Activated T-cell treated with anti-CD3 and anti-CD28 coated beads, Interleukin-2, amount 50 U/mL, for 4 hours (primary cell): ENCODE measurements at regions not wholly inside any gene's neighbourhood (a gene's known extent, or its start where the extent isn't known, plus 50 kb on each side); places are given as distances from the start of the nearest gene placed in this dataset.

Source experiments
- ATAC-seq, 2 donors: fragments of 200-7000 bp; cut with Tn5 transposase; one replicate each; pipeline ENCODE4 v1.10.0; 2021
- DNase-seq: peaks from one replicate; pipeline ENCODE4 v3.0.0-alpha.2; 2020
- H3K27me3 Mint-ChIP-seq: one replicate; pipeline ENCODE4 v1.8.0; 2021; ENCODE audit warnings: low read depth, mixed read lengths
- H3K36me3 Mint-ChIP-seq: one replicate; pipeline ENCODE4 v1.8.0; 2022; ENCODE audit warnings: mixed read lengths; ENCODE audit not compliant: insufficient read depth
- H3K4me1 Mint-ChIP-seq: one replicate; pipeline ENCODE4 v1.8.0; 2021; ENCODE audit warnings: low read depth, mixed read lengths
- H3K4me3 Mint-ChIP-seq: one replicate; pipeline ENCODE4 v1.8.0; 2021; ENCODE audit warnings: mild to moderate bottlenecking, moderate library complexity, mixed read lengths
- H3K9me3 Mint-ChIP-seq: one replicate; pipeline ENCODE4 v1.8.0; 2021; ENCODE audit warnings: mixed read lengths

GRCh38 chr18:73790587-73790986 is 357.0 kb downstream of the FBXO15 start:
- Mint-ChIP-seq H3K36me3 (no peaks in the 10 kb centered on the region), H3K27me3 (no peaks in the 10 kb centered on the region), H3K9me3 (no peaks in the 10 kb centered on the region), H3K4me3 (no peak overlapping the region), H3K4me1 (no peaks in the 10 kb centered on the region)
- ATAC-seq (no peak), DNase-seq (no peak)

- no peaks in the 10 kb centered on the region for H3K36me3 Mint-ChIP-seq
- no peak for ATAC-seq
- DNase-seq: no peak
- H3K27me3 Mint-ChIP-seq: no peaks in the 10 kb centered on the region
- no peaks in the 10 kb centered on the region for H3K9me3 Mint-ChIP-seq
- H3K4me1 Mint-ChIP-seq: no peaks in the 10 kb centered on the region
- no peak overlapping the region for H3K4me3 Mint-ChIP-seq
Measured at GRCh38 chr18:73787316-73787715, 360.3 kb downstream of the FBXO15 start.

GRCh38 chr18:73785300-73785699 is 362.3 kb downstream of the FBXO15 start:
- Mint-ChIP-seq H3K36me3 (no peaks in the 10 kb centered on the region), H3K9me3 (no peaks in the 10 kb centered on the region), H3K27me3 (no peaks in the 10 kb centered on the region), H3K4me1 (no peaks in the 10 kb centered on the region), H3K4me3 (no peak overlapping the region)
- DNase-seq: no peak
- no peak for ATAC-seq

- H3K36me3 Mint-ChIP-seq: no peaks in the 10 kb centered on the region
- no peaks in the 10 kb centered on the region for H3K9me3 Mint-ChIP-seq
- H3K27me3 Mint-ChIP-seq: no peaks in the 10 kb centered on the region
- H3K4me3 Mint-ChIP-seq: no peak overlapping the region
- ATAC-seq: no peak
- DNase-seq: no peak
- no peaks in the 10 kb centered on the region for H3K4me1 Mint-ChIP-seq
Measured at GRCh38 chr18:73784853-73785252, 362.8 kb downstream of the FBXO15 start.

DNA sequence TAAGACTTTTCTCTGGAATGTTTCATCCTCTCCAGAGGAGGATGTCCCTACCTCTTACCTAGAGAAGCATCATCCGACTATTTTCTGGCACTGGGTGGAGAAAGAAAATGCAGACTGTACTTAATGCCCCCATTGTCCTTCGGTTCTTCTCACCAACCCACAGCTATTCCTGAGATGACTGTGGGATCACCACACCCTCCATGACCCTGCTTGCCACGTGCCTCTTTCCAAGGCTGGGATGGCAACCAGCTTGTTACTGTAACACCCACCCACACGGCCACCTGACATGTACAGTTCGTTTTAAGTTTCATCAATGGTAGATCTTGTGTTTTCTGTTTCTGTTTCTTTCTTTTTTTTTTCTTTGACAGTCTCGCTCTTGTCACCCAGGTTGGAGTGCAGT is 365.2 kb downstream of the FBXO15 start:
- Mint-ChIP-seq H3K4me3 (no peak overlapping the region), H3K9me3 (no peaks in the 10 kb centered on the region), H3K4me1 (no peaks in the 10 kb centered on the region), H3K36me3 (no peaks in the 10 kb centered on the region), H3K27me3 (no peaks in the 10 kb centered on the region)
- DNase-seq (no peak), ATAC-seq (no peak)

GRCh38 chr18:73780218-73780617 is 367.4 kb downstream of the FBXO15 start:
- H3K9me3 Mint-ChIP-seq: peaks cover under 1% of the 10 kb centered on the region
- no peak overlapping the region for H3K4me3 Mint-ChIP-seq
- DNase-seq (no peak), ATAC-seq (no peak)
- no peaks in the 10 kb centered on the region for H3K27me3 Mint-ChIP-seq
- no peaks in the 10 kb centered on the region for H3K4me1 Mint-ChIP-seq
- no peaks in the 10 kb centered on the region for H3K36me3 Mint-ChIP-seq

GRCh38 chr18:73778032-73778359 is 369.6 kb downstream of the FBXO15 start:
- H3K4me1 Mint-ChIP-seq: no peaks in the 10 kb centered on the region
- no peaks in the 10 kb centered on the region for H3K36me3 Mint-ChIP-seq
- H3K4me3 Mint-ChIP-seq: no peak overlapping the region
- no peak for DNase-seq
- ATAC-seq: no peak
- no peaks in the 10 kb centered on the region for H3K27me3 Mint-ChIP-seq
- peaks cover 3% of the 10 kb centered on the region for H3K9me3 Mint-ChIP-seq

DNA sequence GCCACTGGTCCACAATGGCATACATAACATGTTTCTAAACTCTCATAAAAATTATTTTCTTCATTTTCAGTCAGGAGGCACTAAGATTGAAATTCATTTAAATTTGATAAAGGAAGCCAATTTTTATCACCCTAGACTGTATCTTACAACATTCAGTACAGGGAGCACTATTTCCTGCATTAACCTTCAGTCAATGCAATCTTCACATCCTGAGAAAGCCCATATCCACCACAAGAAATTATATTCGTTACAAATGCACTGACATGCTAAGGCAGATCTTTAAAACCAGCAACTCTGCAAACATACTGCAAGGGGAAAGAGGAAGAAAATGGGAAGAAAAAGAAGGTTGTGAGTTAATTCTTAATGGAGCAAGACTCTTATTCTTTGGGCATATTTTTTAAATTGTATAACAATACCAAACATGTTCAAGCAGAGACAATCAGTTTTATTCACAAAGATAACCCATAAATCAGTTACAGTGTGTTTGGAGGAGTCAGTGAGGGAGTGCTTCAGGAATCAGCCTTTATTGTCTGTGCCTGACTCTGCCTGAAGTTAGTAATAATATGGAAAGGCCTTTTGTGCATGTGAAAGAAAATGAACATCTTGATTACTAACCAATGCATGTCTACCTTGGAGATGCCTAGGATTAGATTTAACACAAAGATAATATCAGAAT is 370.1 kb downstream of the FBXO15 start:
- ATAC-seq (no peak), DNase-seq (no peak)
- Mint-ChIP-seq H3K4me1 (no peaks in the 10 kb centered on the region), H3K4me3 (no peak overlapping the region), H3K36me3 (no peaks in the 10 kb centered on the region), H3K27me3 (no peaks in the 10 kb centered on the region), H3K9me3 (peaks cover 3% of the 10 kb centered on the region)

DNA sequence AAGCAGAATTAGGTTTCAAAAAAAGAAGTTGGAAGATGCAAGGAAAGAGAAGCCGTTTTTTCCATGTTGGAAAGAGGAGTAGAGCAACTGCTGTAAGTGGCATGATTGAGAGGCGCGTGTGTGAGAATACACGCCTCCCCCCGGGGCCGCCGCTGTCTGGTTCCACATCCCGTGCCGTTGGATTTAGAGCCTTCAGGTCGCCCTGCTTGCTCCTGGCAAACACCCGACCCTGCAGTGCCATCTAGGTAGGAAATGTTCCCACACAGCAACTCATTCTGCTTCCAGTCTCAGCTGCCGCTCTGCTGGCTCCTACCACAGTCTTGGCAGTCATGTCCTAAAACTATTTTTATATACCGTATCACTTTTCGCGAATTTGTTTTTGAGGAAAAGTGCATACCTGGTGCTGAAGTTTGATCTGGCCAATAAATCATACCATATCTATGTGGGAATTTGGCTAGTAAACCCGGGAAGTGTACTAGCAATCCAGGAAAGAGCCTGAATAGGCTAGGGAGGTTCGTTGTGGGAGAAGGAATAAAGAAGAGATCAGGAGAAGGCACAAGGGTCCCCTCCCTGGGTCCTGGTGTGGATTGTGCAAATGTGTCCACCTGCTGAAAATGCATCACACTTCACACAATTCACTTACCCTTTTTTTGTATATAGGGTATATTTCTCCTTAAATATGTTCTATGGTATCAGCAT is 372.7 kb downstream of the FBXO15 start:
- Mint-ChIP-seq H3K4me3 (no peak overlapping the region), H3K36me3 (no peaks in the 10 kb centered on the region), H3K27me3 (no peaks in the 10 kb centered on the region), H3K9me3 (peaks cover 3% of the 10 kb centered on the region), H3K4me1 (no peaks in the 10 kb centered on the region)
- ATAC-seq (no peak), DNase-seq (no peak)

DNA sequence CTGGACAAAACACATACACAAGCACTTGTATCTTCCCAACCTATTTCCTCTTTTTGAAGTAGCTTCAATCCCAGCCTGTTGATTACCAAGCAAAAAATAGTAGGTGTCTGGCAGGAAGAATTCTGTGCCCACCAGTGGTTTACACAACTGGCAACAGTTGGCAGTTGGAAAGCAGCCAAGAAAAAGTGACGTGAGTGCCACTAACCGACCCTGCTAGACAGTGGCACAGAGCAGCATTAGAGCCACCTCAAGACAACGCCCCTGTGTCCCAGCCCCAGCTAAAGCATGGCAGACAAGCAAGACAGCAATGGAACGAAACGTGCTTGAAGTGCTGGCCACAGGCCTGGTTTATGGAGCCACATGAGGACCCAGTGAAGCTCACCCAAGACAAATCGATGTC is 379.6 kb downstream of the FBXO15 start:
- ATAC-seq: no peak
- no peaks in the 10 kb centered on the region for H3K4me1 Mint-ChIP-seq
- H3K36me3 Mint-ChIP-seq: no peaks in the 10 kb centered on the region
- H3K9me3 Mint-ChIP-seq: no peaks in the 10 kb centered on the region
- no peak overlapping the region for H3K4me3 Mint-ChIP-seq
- DNase-seq: no peak
- H3K27me3 Mint-ChIP-seq: peaks cover 3% of the 10 kb centered on the region

DNA sequence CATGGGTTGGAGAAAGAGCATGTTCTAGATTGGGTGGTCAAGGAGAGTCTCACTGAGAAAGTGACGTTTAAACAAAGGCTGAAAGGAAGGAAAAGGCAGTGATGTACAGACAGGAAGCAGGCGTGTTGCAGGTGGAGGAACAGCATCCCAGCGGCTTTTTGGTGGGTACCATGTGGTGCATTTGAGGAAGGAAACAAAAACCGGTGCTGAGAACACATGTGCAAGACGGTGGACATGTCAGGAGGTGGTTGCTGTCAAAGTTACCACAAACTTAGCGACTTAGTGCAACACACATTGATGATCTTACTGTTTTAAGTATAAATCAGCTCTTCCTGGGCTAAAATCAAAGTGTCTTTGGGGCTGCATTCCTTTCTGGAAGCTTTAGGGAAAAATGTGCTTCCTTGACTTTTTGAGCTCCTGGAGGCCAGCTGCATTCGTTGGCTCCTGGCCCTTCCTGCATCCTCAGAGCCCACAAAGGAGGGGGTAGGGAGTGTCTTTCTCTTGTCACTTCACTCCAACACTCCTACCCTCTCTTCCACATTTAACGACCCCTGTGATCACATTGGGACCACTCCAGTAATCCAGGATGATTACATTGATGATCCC is 380.6 kb downstream of the FBXO15 start:
- Mint-ChIP-seq H3K4me1 (no peaks in the 10 kb centered on the region), H3K4me3 (no peak overlapping the region), H3K27me3 (peaks cover 3% of the 10 kb centered on the region), H3K36me3 (no peaks in the 10 kb centered on the region), H3K9me3 (no peaks in the 10 kb centered on the region)
- ATAC-seq (no peak), DNase-seq (no peak)

DNA sequence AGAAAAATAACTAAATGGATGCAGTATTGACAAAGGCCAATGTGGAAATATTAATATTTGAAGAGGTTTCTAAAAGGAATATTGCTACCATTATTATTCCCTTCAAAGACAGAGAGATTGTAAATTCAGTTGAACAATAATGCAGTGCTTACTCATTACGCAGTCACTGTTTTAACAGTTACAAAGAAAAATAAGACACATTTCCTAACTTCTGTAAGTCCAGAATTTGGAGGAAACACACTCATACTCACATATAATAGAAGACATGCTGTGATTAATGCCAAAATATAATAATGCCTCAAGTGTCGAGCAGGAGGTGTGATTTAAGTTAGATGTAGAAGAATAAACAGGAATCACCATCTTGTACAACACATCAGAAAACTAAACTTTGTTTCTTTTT is 389.2 kb downstream of the FBXO15 start:
- peaks cover 3% of the 10 kb centered on the region for H3K27me3 Mint-ChIP-seq
- ATAC-seq: no peak
- no peaks in the 10 kb centered on the region for H3K36me3 Mint-ChIP-seq

GRCh38 chr18:73756256-73757091 is 391.2 kb downstream of the FBXO15 start:
- no peak for ATAC-seq
- Mint-ChIP-seq H3K36me3 (no peaks in the 10 kb centered on the region), H3K9me3 (peaks cover 3% of the 10 kb centered on the region), H3K4me1 (no peaks in the 10 kb centered on the region), H3K4me3 (no peak overlapping the region), H3K27me3 (peaks cover 3% of the 10 kb centered on the region)
- DNase-seq: no peak

More for the DNA sequence above, 389.2 kb downstream of the FBXO15 start:
- Mint-ChIP-seq H3K4me1 (no peaks in the 10 kb centered on the region), H3K9me3 (peaks cover 3% of the 10 kb centered on the region), H3K4me3 (no peak overlapping the region)
- no peak for DNase-seq

DNA sequence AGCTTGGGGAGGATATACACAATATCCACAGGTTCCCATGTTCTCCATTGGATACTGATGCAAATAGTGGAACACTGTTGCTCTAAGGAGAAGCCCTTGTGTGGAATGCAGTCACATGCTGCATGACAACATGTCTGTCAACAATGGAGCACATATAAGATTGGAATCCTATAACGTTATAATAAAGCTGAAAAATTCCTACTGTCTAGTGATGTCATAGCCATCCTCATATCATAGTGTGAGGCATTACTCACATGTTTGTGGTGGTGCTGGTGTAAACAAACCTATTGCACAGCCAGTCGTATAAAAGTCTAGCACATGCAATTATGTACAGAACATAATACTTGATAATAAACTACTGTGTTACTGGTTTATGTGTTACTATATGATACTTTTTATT is 394.7 kb downstream of the FBXO15 start:
- Mint-ChIP-seq H3K4me3 (no peak overlapping the region), H3K4me1 (no peaks in the 10 kb centered on the region), H3K9me3 (peaks cover 3% of the 10 kb centered on the region), H3K36me3 (no peaks in the 10 kb centered on the region), H3K27me3 (peaks cover 3% of the 10 kb centered on the region)
- no peak for ATAC-seq
- no peak for DNase-seq
